SK-N-SH (cell line): ENCODE measurements at regions not wholly inside any gene's neighbourhood (a gene's known extent, or its start where the extent isn't known, plus 50 kb on each side); places are given as distances from the start of the nearest gene placed in this dataset.

ENCODE experiments used
- CTCF ChIA-PET: fragments of 300-600, 350-600 bp; formaldehyde crosslinking; extraction: SDS; loops from one replicate; lab custom pipeline; 2021; lab: Yijun Ruan, JAX
- POLR2A ChIA-PET: fragments of 350-600 bp; sonication (Branson Sonifier 250); formaldehyde crosslinking; extraction: SDS; loops from one replicate; lab custom pipeline; 2020; ENCODE audit warnings: antibody characterized with exemption, inconsistent platforms; lab: Yijun Ruan, JAX
- DNase-seq: peaks from one replicate; pipeline ENCODE4 v3.0.0; 2012
- H2AFZ ChIP-seq: fragments of 200-600 bp; sonication (generic); 2 replicates; pipeline ENCODE4 v1.8.1; 2016; ENCODE audit warnings: antibody characterized with exemption, mild to moderate bottlenecking, low read depth
- H3F3A ChIP-seq: fragments of 200-600 bp; sonication (generic); replicated peaks from 2 replicates; pipeline ENCODE3; 2016; ENCODE audit warnings: antibody characterized with exemption, mild to moderate bottlenecking; ENCODE audit not compliant: insufficient read depth
- H3K27ac ChIP-seq, 2 experiments: fragments of 200-500 bp in 1 of 2; fragments of 200-600 bp in 1 of 2; sonication (Bioruptor generic) in 1 of 2; sonication (generic), shearing (Covaris generic) in 1 of 2; 2 replicates each; pipeline versions ENCODE4 v1.5.1 to v1.6.1; 2014 to 2016; ENCODE audit warnings: low read depth in 2 of 2, inconsistent platforms in 1 of 2, low read length in 1 of 2, mild to moderate bottlenecking in 1 of 2, mixed read lengths in 1 of 2
- H3K27me3 ChIP-seq: fragments of 200-600 bp; sonication (generic), shearing (Covaris generic); 2 replicates; pipeline ENCODE4 v1.6.1; 2016; ENCODE audit warnings: mixed run types; ENCODE audit not compliant: insufficient read depth
- H3K36me3 ChIP-seq, 2 experiments: fragments of 200-500 bp in 1 of 2; fragments of 200-600 bp in 1 of 2; sonication (Bioruptor generic) in 1 of 2; sonication (generic) in 1 of 2; replicated peaks in 1 of 2; 2 replicates each; pipeline versions ENCODE3 to v1.5.1; 2014 to 2016; ENCODE audit warnings: low read length in 1 of 2, mild to moderate bottlenecking in 1 of 2; ENCODE audit not compliant: insufficient read depth in 2 of 2, control insufficient read depth in 1 of 2
- H3K4me1 ChIP-seq, 2 experiments: fragments of 200-500 bp in 1 of 2; fragments of 200-600 bp in 1 of 2; sonication (Bioruptor generic) in 1 of 2; sonication (generic), shearing (Covaris generic) in 1 of 2; 2 replicates each; pipeline versions ENCODE4 v1.5.1 to v1.6.1; 2014 to 2016; ENCODE audit warnings: low read depth in 1 of 2, low read length in 1 of 2, mixed run types in 1 of 2; ENCODE audit not compliant: insufficient read depth in 2 of 2, control insufficient read depth in 1 of 2
- H3K4me2 ChIP-seq: fragments of 200-600 bp; sonication (generic), shearing (Covaris generic); 2 replicates; pipeline ENCODE4 v1.6.1; 2017; ENCODE audit warnings: mixed run types
- H3K4me3 ChIP-seq, 2 experiments: fragments of 200-500 bp in 1 of 2; fragments of 200-600 bp in 1 of 2; sonication (Bioruptor generic) in 1 of 2; sonication (generic), shearing (Covaris generic) in 1 of 2; 2 replicates each; pipeline versions ENCODE4 v1.5.1 to v1.8.1; 2014 to 2016; ENCODE audit warnings: low read depth in 2 of 2, inconsistent platforms in 1 of 2, low read length in 1 of 2, mild to moderate bottlenecking in 1 of 2, mixed read lengths in 1 of 2, moderate library complexity in 1 of 2
- H3K79me2 ChIP-seq: fragments of 200-600 bp; sonication (generic); 2 replicates; pipeline ENCODE4 v1.8.1; 2017; ENCODE audit warnings: mild to moderate bottlenecking; ENCODE audit not compliant: insufficient read depth
- H3K9ac ChIP-seq: fragments of 200-600 bp; sonication (generic); 2 replicates; pipeline ENCODE4 v1.6.1; 2017; ENCODE audit warnings: mixed run types
- H3K9me2 ChIP-seq: fragments of 200-600 bp; sonication (generic); 2 replicates; pipeline ENCODE4 v1.6.1; 2017; ENCODE audit warnings: mixed run types
- H3K9me3 ChIP-seq: fragments of 200-600 bp; sonication (generic); 2 replicates; pipeline ENCODE4 v1.6.1; 2017; ENCODE audit warnings: mixed run types, mild to moderate bottlenecking, moderate library complexity
- H4K20me1 ChIP-seq: fragments of 200-600 bp; sonication (generic); 2 replicates; pipeline ENCODE4 v1.6.1; 2017; ENCODE audit warnings: mild to moderate bottlenecking, mixed run types; ENCODE audit not compliant: insufficient read depth
- CHD2 ChIP-seq: fragments of 150-350 bp; IDR thresholded peaks from 2 replicates; pipeline ENCODE4 v1.6.1; 2018; ENCODE audit warnings: low read length; ENCODE audit not compliant: partially characterized antibody
- ELF1 ChIP-seq: IDR thresholded peaks from 2 replicates; pipeline ENCODE4 v1.4.0; 2012
- EP300 ChIP-seq, 2 experiments: IDR thresholded peaks; 2 replicates each; pipeline versions ENCODE4 v1.4.0 to v1.6.1; 2012; ENCODE audit warnings: borderline replicate concordance in 1 of 2, low read depth in 1 of 2, low read length in 1 of 2
- EZH2phosphoT487 ChIP-seq: fragments of 200-600 bp; sonication (generic); IDR thresholded peaks from 2 replicates; pipeline ENCODE4 v1.6.1; 2017; ENCODE audit warnings: low read depth, mixed run types, mild to moderate bottlenecking, antibody characterized with exemption, moderate library complexity, borderline replicate concordance
- FOSL2 ChIP-seq: IDR thresholded peaks from 2 replicates; pipeline ENCODE4 v1.4.0; 2012; ENCODE audit warnings: low read depth, mild to moderate bottlenecking, moderate library complexity, borderline replicate concordance
- FOXJ3 ChIP-seq: sonication (generic); formaldehyde crosslinking; IDR thresholded peaks from 2 replicates; pipeline ENCODE4 v1.5.1; 2020; ENCODE audit warnings: mild to moderate bottlenecking, missing genetic modification reagents
- GATA2 ChIP-seq: sonication (generic); formaldehyde crosslinking; IDR thresholded peaks from 2 replicates; pipeline ENCODE4 v1.5.0; 2020; ENCODE audit warnings: mild to moderate bottlenecking, missing genetic modification reagents
- IRF3 ChIP-seq: fragments of 150-350 bp; IDR thresholded peaks from 2 replicates; pipeline ENCODE4 v1.6.1; 2016; ENCODE audit warnings: mild to moderate bottlenecking, low read depth, low read length
- JUND ChIP-seq: IDR thresholded peaks from 2 replicates; pipeline ENCODE4 v1.4.0; 2012
- MAX ChIP-seq: IDR thresholded peaks from 2 replicates; pipeline ENCODE4 v1.4.0; 2012; ENCODE audit warnings: low read depth
- POLR2AphosphoS5 ChIP-seq: IDR thresholded peaks from 2 replicates; pipeline ENCODE4 v1.6.1; 2012; ENCODE audit warnings: low read depth, low read length
- RCOR1 ChIP-seq: fragments of 150-350 bp; IDR thresholded peaks from 2 replicates; pipeline ENCODE4 v1.6.1; 2017; ENCODE audit warnings: antibody characterized with exemption, low read length
- REST ChIP-seq: IDR thresholded peaks from 2 replicates; pipeline ENCODE4 v1.6.1; 2012; ENCODE audit warnings: mild to moderate bottlenecking, low read depth, low read length, moderate library complexity
- RXRA ChIP-seq: IDR thresholded peaks from 2 replicates; pipeline ENCODE4 v1.4.0; 2012; ENCODE audit warnings: low read depth, mild to moderate bottlenecking, borderline replicate concordance
- SMC3 ChIP-seq: IDR thresholded peaks from 2 replicates; pipeline ENCODE4 v1.6.1; 2012; ENCODE audit warnings: low read depth, low read length, improper control_type of control experiment
- TAF1 ChIP-seq: IDR thresholded peaks from 2 replicates; pipeline ENCODE4 v1.6.1; 2012; ENCODE audit warnings: low read depth, mild to moderate bottlenecking, low read length, moderate library complexity, borderline replicate concordance
- TCF12 ChIP-seq: IDR thresholded peaks from 2 replicates; pipeline ENCODE4 v1.4.0; 2012
- TEAD4 ChIP-seq: IDR thresholded peaks from 2 replicates; pipeline ENCODE4 v1.4.0; 2012; ENCODE audit warnings: mild to moderate bottlenecking, borderline replicate concordance; ENCODE audit not compliant: insufficient read depth
- USF1 ChIP-seq: IDR thresholded peaks from 2 replicates; pipeline ENCODE4 v1.4.0; 2012; ENCODE audit warnings: low read depth, borderline replicate concordance
- YY1 ChIP-seq: IDR thresholded peaks from 2 replicates; pipeline ENCODE4 v1.4.0; 2012; ENCODE audit warnings: low read depth, mild to moderate bottlenecking
- WGBS: methylation state at CpG from one replicate; pipeline ENCODE4 v1.1.6; 2017; ENCODE audit warnings: low lambda C conversion rate; 5-methylcytosine and 5-hydroxymethylcytosine counted together
- TF ChIP-seq, protein P1 (sequence below): fragments of 200-600 bp; sonication (generic); IDR thresholded peaks from 2 replicates; pipeline ENCODE4 v1.6.1; 2017; ENCODE audit warnings: antibody characterized with exemption, mild to moderate bottlenecking, moderate library complexity

DNA sequence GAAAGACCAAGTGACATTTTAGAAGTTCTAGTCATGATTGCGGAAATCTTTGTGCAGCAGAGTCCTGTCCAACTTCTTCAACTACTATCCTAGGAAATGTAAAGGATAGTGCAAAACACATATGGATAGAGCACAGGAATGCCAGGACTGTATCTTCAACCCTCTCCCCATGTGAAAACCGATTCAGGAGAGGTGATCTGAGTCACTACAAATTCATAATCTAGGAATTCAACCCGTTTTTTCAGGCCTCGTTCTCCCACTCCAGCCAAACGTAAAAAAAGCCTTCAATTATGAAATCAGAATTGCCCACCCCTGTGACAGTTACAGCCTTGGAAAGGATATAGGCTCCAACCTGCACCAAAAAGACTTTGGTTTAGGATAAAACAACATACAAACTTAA, 52.9 kb upstream of the RGS1 start:
- Histone ChIP-seq H3K4me2 (peak overlapping the region; percentile 18; the same call in 1 of the 2 replicates), H4K20me1 (no peaks in the 10 kb centered on the region), H2AFZ (peak overlapping the region; percentile 62), H3K4me1 (peaks cover 0 to 34% of the 10 kb centered on the region in 2 experiments; a peak in 3 of 4 replicates), H3K9me2 (no peaks in the 10 kb centered on the region), H3K9ac (peak overlapping the region; percentile 45), H3K27me3 (no peaks in the 10 kb centered on the region), H3K27ac (peak overlapping the region; percentile 68 to 95; a peak in 3 of 4 replicates), H3K79me2 (no peaks in the 10 kb centered on the region), H3K36me3 (no peaks in the 10 kb centered on the region), H3K4me3 (no peak overlapping the region), H3F3A (peaks cover 38% of the 10 kb centered on the region), H3K9me3 (no peaks in the 10 kb centered on the region)
- WGBS: 29% methylated on average over 5 of the region's 5 CpGs
- ChIA-PET CTCF (no interaction called here), POLR2A (no interaction called here)
- TF ChIP-seq FOSL2 (peak; percentile 75), FOXJ3 (CRISPR knock-in tag) (no peak), TCF12 (peak; percentile 30; the same call in 1 of the 2 replicates), JUND (peak; percentile 26; the same call in 1 of the 2 replicates), POLR2AphosphoS5 (no peak; the same call in 1 of the 2 replicates), EP300 (IDR thresholded peaks at IDR 0.05; ENCODE audit: borderline replicate concordance in 1 of 2, low read depth in 1 of 2, low read length in 1 of 2) (peak in 1 of 2 experiments; percentile 64; a peak in 1 of 4 replicates), MAX (0 out of 2 replicates have a peak, but pooled peaks have one; percentile 33), REST (no peak)
- TF ChIP-seq, protein P1, sequence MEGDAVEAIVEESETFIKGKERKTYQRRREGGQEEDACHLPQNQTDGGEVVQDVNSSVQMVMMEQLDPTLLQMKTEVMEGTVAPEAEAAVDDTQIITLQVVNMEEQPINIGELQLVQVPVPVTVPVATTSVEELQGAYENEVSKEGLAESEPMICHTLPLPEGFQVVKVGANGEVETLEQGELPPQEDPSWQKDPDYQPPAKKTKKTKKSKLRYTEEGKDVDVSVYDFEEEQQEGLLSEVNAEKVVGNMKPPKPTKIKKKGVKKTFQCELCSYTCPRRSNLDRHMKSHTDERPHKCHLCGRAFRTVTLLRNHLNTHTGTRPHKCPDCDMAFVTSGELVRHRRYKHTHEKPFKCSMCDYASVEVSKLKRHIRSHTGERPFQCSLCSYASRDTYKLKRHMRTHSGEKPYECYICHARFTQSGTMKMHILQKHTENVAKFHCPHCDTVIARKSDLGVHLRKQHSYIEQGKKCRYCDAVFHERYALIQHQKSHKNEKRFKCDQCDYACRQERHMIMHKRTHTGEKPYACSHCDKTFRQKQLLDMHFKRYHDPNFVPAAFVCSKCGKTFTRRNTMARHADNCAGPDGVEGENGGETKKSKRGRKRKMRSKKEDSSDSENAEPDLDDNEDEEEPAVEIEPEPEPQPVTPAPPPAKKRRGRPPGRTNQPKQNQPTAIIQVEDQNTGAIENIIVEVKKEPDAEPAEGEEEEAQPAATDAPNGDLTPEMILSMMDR: no peak
- DNase-seq: no peak

DNA sequence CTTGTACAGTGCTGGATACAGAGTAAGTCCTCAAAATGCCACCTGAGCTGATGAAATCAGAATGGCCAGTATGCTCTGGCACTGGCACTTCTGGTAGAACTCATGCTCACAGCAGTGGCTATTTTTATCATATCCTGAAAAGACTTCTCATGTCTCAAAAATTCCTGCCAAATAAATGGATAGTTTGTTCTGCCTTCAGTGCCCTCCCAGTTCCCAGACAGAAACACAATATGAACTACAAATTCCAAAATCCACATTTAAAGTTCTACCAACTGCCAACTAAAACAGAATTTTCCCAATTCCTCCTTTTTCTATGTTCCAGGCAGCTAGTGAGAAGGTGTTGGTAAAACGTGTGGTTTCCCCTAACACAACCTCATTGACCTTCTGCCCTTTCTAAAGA, 51.4 kb upstream of the RGS1 start:
- no peaks in the 10 kb centered on the region for H3K9me3 ChIP-seq
- H3K27me3 ChIP-seq: no peaks in the 10 kb centered on the region
- H3K36me3 ChIP-seq: no peaks in the 10 kb centered on the region
- WGBS: 16% methylated on average over 1 of the region's 1 CpG
- H3K4me1 ChIP-seq: peaks cover 0 to 45% of the 10 kb centered on the region in 2 experiments; a peak in 3 of 4 replicates
- no peak for DNase-seq
- no peaks in the 10 kb centered on the region for H4K20me1 ChIP-seq
- H3K27ac ChIP-seq: peak overlapping the region; percentile 76 to 95; a peak in 3 of 4 replicates
- no peaks in the 10 kb centered on the region for H3K9me2 ChIP-seq
- H2AFZ ChIP-seq: 0 out of 2 replicates have a peak overlapping the region, but pooled peaks have one; percentile 44
- H3K79me2 ChIP-seq: peaks cover 1% of the 10 kb centered on the region
- ChIA-PET CTCF (no interaction called here), POLR2A (no interaction called here)
- no peak overlapping the region for H3K4me3 ChIP-seq
- H3K4me2 ChIP-seq: peak overlapping the region; percentile 9; the same call in 1 of the 2 replicates
- H3K9ac ChIP-seq: peak overlapping the region; percentile 45; the same call in 1 of the 2 replicates
- peaks cover 53% of the 10 kb centered on the region for H3F3A ChIP-seq
- TF ChIP-seq TEAD4 (0 out of 2 replicates have a peak, but pooled peaks have one; percentile 28), FOXJ3 (CRISPR knock-in tag) (no peak), RXRA (no peak), YY1 (no peak), TAF1 (no peak), GATA2 (CRISPR knock-in tag) (no peak), SMC3 (no peak), EZH2phosphoT487 (no peak), USF1 (no peak), IRF3 (no peak), RCOR1 (no peak), MAX (no peak; the same call in 1 of the 2 replicates), ELF1 (no peak), CHD2 (no peak)
